Fibroblast of lung (primary cell): ENCODE measurements at regions not wholly inside any gene's neighbourhood (a gene's known extent, or its start where the extent isn't known, plus 50 kb on each side); places are given as distances from the start of the nearest gene placed in this dataset.

ENCODE experiments used
- CTCF ChIP-seq, 2 donors: IDR thresholded peaks in 1 of 2; conservative IDR thresholded peaks in 1 of 2; 1 replicate in 1 of 2; 2 replicates in 1 of 2; pipeline ENCODE4 v1.5.1; 2011 to 2012; ENCODE audit warnings: low read length in 2 of 2, control low read depth in 1 of 2, inconsistent platforms in 1 of 2, low read depth in 1 of 2, mild to moderate bottlenecking in 1 of 2
- EZH2 ChIP-seq: IDR thresholded peaks from 2 replicates; pipeline ENCODE4 v1.5.1; 2012; ENCODE audit warnings: low read length, control low read depth, mild to moderate bottlenecking; ENCODE audit errors: missing control alignments

DNA sequence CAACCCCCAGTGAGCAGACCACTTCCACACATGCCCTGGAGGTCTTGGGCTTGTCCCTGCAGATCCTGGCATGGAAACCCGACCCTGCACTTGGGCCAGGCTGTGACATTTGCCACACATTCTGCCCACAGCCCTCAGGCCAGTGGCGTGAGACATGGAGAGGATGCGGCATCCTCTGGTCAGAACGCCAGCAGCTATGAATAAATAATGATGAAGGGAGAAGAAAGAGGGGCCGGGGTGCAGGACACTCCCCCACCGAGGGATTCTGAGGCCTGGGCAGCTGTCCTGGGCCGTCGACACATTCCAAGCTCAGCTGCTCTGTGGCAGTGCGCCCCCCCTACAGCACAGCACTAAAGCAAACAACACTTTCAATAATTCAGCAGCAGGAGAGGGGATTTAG, 148.8 kb downstream of the ENGASE start:
- TF ChIP-seq CTCF (conservative IDR thresholded peaks at IDR 0.05 in 1 of 2, IDR thresholded peaks at IDR 0.05 in 1 of 2; ENCODE audit: low read depth in 1 of 2, low read length in 2 of 2), result no peak
- TF ChIP-seq EZH2, result no peak
